ENCODE measurements at regions not wholly inside any gene's neighbourhood (a gene's known extent, or its start where the extent isn't known, plus 50 kb on each side); places are given as distances from the start of the nearest gene placed in this dataset.

DNA sequence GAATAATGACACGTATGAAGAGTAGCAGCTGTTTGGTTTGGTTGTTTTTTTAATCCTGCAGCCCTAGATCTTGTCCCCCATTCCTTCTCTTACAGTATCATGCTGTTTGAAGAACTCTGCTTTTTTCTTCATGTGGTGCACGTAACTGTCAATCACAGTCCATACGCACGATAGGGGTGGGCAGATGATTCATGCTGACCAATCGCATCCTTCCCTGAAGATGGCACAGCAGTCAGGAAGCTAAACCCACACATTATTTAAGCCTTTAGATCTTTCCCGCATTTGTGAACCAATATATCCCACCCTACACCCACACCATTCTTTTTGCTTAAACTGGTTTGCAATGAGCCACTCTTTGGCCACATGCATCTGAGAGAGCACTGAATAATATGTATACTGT is 158.9 kb upstream of the PLEKHA5 start:
- DNase-seq = no peak
- intact Hi-C loops (cut with micrococcal nuclease; ENCODE audit: unreplicated experiment) = no loop called here
- CTCF ChIA-PET = no interaction called here
- Histone ChIP-seq H3K4me3 (ENCODE audit: low read depth, low read length) (no peak overlapping the region), H3K36me3 (ENCODE audit: control insufficient read depth, insufficient read depth, low read length) (no peaks in the 10 kb centered on the region), H3K9me3 (peaks cover 3% of the 10 kb centered on the region; the same call in 1 of the 2 replicates), H3K27me3 (replicated peaks; ENCODE audit: control insufficient read depth, insufficient read depth, low read length) (no peaks in the 10 kb centered on the region), H3K4me1 (0 out of 2 replicates have a peak, but pooled peaks cover under 1% of the 10 kb centered on the region)
- no peaks in the 10 kb centered on the region for H3K4me1 Mint-ChIP-seq (ENCODE audit: low read depth, unreplicated experiment)
- H3K27me3 Mint-ChIP-seq (ENCODE audit: insufficient read depth, unreplicated experiment) = no peaks in the 10 kb centered on the region
- H3K36me3 Mint-ChIP-seq (ENCODE audit: insufficient read depth, unreplicated experiment) = no peaks in the 10 kb centered on the region
- POLR2A ChIA-PET = no interaction called here
- H3K4me3 Mint-ChIP-seq (ENCODE audit: unreplicated experiment) = no peak overlapping the region
- no peak for TF ChIP-seq CTCF (IDR thresholded peaks at IDR 0.05; ENCODE audit: insufficient read depth in 1 of 2, low read depth in 1 of 2, low read length in 1 of 2, severe bottlenecking in 1 of 2, unreplicated experiment in 1 of 2)
- no peaks in the 10 kb centered on the region for H3K9me3 Mint-ChIP-seq (ENCODE audit: unreplicated experiment)
- no peak overlapping the region for H3K27ac Mint-ChIP-seq (ENCODE audit: unreplicated experiment)
- BruUV-seq (replicated peaks) = no TSS peak

DNA sequence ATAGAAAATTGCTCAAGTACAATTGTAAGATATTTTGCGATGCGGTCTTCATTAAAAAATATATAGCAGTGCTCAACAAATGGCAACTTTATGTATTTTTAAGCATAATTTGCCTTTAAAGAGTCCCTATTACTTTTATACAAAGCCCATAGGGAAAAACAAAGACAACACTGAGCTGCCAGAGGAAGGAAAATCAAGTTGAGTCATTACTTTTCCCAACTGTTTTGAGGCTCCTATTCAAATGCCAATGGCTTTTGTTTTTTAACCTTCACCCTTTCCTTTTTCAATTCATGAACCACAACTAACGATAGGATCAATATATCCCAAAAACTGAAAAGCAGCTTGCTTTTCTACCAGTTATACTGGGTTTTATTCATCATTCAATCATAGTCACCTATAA is 157.6 kb upstream of the PLEKHA5 start:
- no peak for DNase-seq
- 0 out of 2 replicates have a peak, but pooled peaks cover 4% of the 10 kb centered on the region for H3K4me1 ChIP-seq
- H3K27me3 ChIP-seq (replicated peaks; ENCODE audit: control insufficient read depth, insufficient read depth, low read length) = no peaks in the 10 kb centered on the region
- H3K9me3 ChIP-seq = peaks cover 3% of the 10 kb centered on the region; the same call in 1 of the 2 replicates
- BruUV-seq (replicated peaks) = no TSS peak
- no peak overlapping the region for H3K4me3 ChIP-seq (ENCODE audit: low read depth, low read length)
- CTCF ChIA-PET = no interaction called here
- H3K9me3 Mint-ChIP-seq (ENCODE audit: unreplicated experiment) = peaks cover 7% of the 10 kb centered on the region
- H3K4me1 Mint-ChIP-seq (ENCODE audit: low read depth, unreplicated experiment) = peaks cover 10% of the 10 kb centered on the region
- no peaks in the 10 kb centered on the region for H3K27me3 Mint-ChIP-seq (ENCODE audit: insufficient read depth, unreplicated experiment)
- POLR2A ChIA-PET = no interaction called here
- no peak overlapping the region for H3K27ac Mint-ChIP-seq (ENCODE audit: unreplicated experiment)
- no peak overlapping the region for H3K4me3 Mint-ChIP-seq (ENCODE audit: unreplicated experiment)
- no peaks in the 10 kb centered on the region for H3K36me3 Mint-ChIP-seq (ENCODE audit: insufficient read depth, unreplicated experiment)
- H3K36me3 ChIP-seq (ENCODE audit: control insufficient read depth, insufficient read depth, low read length) = no peaks in the 10 kb centered on the region
- intact Hi-C loops (cut with micrococcal nuclease; ENCODE audit: unreplicated experiment) = no loop called here
- TF ChIP-seq CTCF (IDR thresholded peaks at IDR 0.05; ENCODE audit: insufficient read depth in 1 of 2, low read depth in 1 of 2, low read length in 1 of 2, severe bottlenecking in 1 of 2, unreplicated experiment in 1 of 2) = no peak

DNA sequence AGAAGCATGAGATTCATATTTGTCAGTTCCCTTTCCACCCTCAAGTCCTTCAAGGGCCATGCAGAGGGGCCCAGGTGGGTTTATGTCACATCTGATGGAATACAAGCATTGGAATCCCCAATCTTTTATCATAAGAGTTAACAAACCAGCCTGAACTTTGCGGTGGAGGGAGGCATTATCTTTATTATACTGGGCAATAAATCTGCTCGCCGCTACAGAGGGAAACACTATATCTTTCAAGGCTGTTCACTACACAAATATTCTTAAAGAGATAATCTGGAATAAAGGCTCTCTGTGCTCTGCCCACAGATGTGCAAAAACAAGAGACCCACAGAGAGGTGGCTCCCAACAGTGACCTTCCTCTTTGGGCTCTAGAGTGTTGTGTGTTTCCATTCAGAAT is 153.6 kb upstream of the PLEKHA5 start:
- H3K36me3 ChIP-seq (ENCODE audit: control insufficient read depth, insufficient read depth, low read length) = no peaks in the 10 kb centered on the region
- Mint-ChIP-seq H3K27me3 (ENCODE audit: insufficient read depth, unreplicated experiment) (no peaks in the 10 kb centered on the region), H3K9me3 (ENCODE audit: unreplicated experiment) (peaks cover 25% of the 10 kb centered on the region), H3K4me1 (ENCODE audit: low read depth, unreplicated experiment) (peaks cover 13% of the 10 kb centered on the region), H3K27ac (ENCODE audit: unreplicated experiment) (no peak overlapping the region), H3K36me3 (ENCODE audit: insufficient read depth, unreplicated experiment) (no peaks in the 10 kb centered on the region), H3K4me3 (ENCODE audit: unreplicated experiment) (no peak overlapping the region)
- peaks cover 3% of the 10 kb centered on the region; the same call in 1 of the 2 replicates for H3K9me3 ChIP-seq
- no peak for TF ChIP-seq CTCF (IDR thresholded peaks at IDR 0.05; ENCODE audit: insufficient read depth in 1 of 2, low read depth in 1 of 2, low read length in 1 of 2, severe bottlenecking in 1 of 2, unreplicated experiment in 1 of 2)
- H3K4me1 ChIP-seq = 0 out of 2 replicates have a peak, but pooled peaks cover 4% of the 10 kb centered on the region
- no peaks in the 10 kb centered on the region for H3K27me3 ChIP-seq (replicated peaks; ENCODE audit: control insufficient read depth, insufficient read depth, low read length)
- no peak overlapping the region for H3K4me3 ChIP-seq (ENCODE audit: low read depth, low read length)
- no TSS peak for BruUV-seq (replicated peaks)
- POLR2A ChIA-PET = no interaction called here
- intact Hi-C loops (cut with micrococcal nuclease; ENCODE audit: unreplicated experiment) = no loop called here
- CTCF ChIA-PET = no interaction called here
- DNase-seq = peak in 1 of 2 experiments; percentile 17
